Neuronal stem cell (in vitro differentiated cells): ENCODE measurements at regions not wholly inside any gene's neighbourhood (a gene's known extent, or its start where the extent isn't known, plus 50 kb on each side); places are given as distances from the start of the nearest gene placed in this dataset.

Experiments used
- DNase-seq: peaks from one replicate; pipeline ENCODE4 v3.0.0-alpha.2; 2013; ENCODE audit warnings: low spot score
- H2AFZ ChIP-seq: one replicate; pipeline ENCODE4 v1.6.1; 2013; ENCODE audit warnings: mild to moderate bottlenecking, low read length, inconsistent platforms
- H2AK5ac ChIP-seq: 2 replicates; pipeline ENCODE4 v1.6.1; 2013; ENCODE audit warnings: low read depth, mild to moderate bottlenecking, inconsistent platforms, low read length, moderate library complexity, mixed read lengths
- H2BK120ac ChIP-seq: 2 replicates; pipeline ENCODE4 v1.6.1; 2013; ENCODE audit warnings: low read depth, mild to moderate bottlenecking, inconsistent platforms, low read length, moderate library complexity, mixed read lengths
- H2BK12ac ChIP-seq: one replicate; pipeline ENCODE4 v1.6.1; 2013; ENCODE audit warnings: low read length, inconsistent platforms
- H2BK15ac ChIP-seq: 2 replicates; pipeline ENCODE4 v1.6.1; 2013; ENCODE audit warnings: mild to moderate bottlenecking, low read length, inconsistent platforms, mixed read lengths
- H2BK5ac ChIP-seq: one replicate; pipeline ENCODE4 v1.6.1; 2013; ENCODE audit warnings: inconsistent platforms, mild to moderate bottlenecking, low read length, moderate library complexity
- H3K14ac ChIP-seq: one replicate; pipeline ENCODE4 v1.6.1; 2013; ENCODE audit warnings: low read length, inconsistent platforms
- H3K18ac ChIP-seq: 2 replicates; pipeline ENCODE4 v1.6.1; 2013; ENCODE audit warnings: low read length, inconsistent platforms
- H3K23ac ChIP-seq: 2 replicates; pipeline ENCODE4 v1.6.1; 2013; ENCODE audit warnings: low read depth, mild to moderate bottlenecking, mixed read lengths, low read length, inconsistent platforms; ENCODE audit not compliant: poor library complexity
- H3K27ac ChIP-seq: replicated peaks from 3 replicates; pipeline ENCODE4 v1.5.1; 2013; ENCODE audit warnings: low read length, inconsistent platforms
- H3K27me3 ChIP-seq, 3 experiments: 2 replicates each; pipeline ENCODE4 v1.6.1; 2013; ENCODE audit warnings: low read length in 3 of 3, mild to moderate bottlenecking in 2 of 3, inconsistent platforms in 1 of 3, low read depth in 1 of 3, mixed read lengths in 1 of 3, moderate library complexity in 1 of 3; ENCODE audit not compliant: control insufficient read depth in 3 of 3, insufficient read depth in 3 of 3
- H3K36me3 ChIP-seq, 2 donors: replicated peaks in 1 of 2; 2 replicates each; pipeline ENCODE4 v1.6.1; 2013; ENCODE audit warnings: low read length in 2 of 2; ENCODE audit not compliant: control insufficient read depth in 2 of 2, insufficient read depth in 2 of 2
- H3K4ac ChIP-seq: 2 replicates; pipeline ENCODE4 v1.6.1; 2013; ENCODE audit warnings: inconsistent platforms, mild to moderate bottlenecking, low read length, moderate library complexity
- H3K4me1 ChIP-seq, 2 donors: 1 replicate in 1 of 2; 2 replicates in 1 of 2; pipeline ENCODE4 v1.6.1; 2013; ENCODE audit warnings: low read length in 2 of 2, low read depth in 1 of 2; ENCODE audit not compliant: control insufficient read depth in 2 of 2, insufficient read depth in 1 of 2
- H3K4me2 ChIP-seq: one replicate; pipeline ENCODE4 v1.6.1; 2013; ENCODE audit warnings: mild to moderate bottlenecking, low read length, inconsistent platforms; ENCODE audit not compliant: insufficient read depth, poor library complexity, severe bottlenecking
- H3K4me3 ChIP-seq, 2 donors: 2 replicates each; pipeline ENCODE4 v1.5.1; 2013; ENCODE audit warnings: low read length in 2 of 2, mild to moderate bottlenecking in 2 of 2, inconsistent platforms in 1 of 2, moderate library complexity in 1 of 2
- H3K79me1 ChIP-seq: one replicate; pipeline ENCODE4 v1.6.1; 2013; ENCODE audit warnings: low read depth, mild to moderate bottlenecking, inconsistent platforms, low read length, moderate library complexity
- H3K9ac ChIP-seq: one replicate; pipeline ENCODE4 v1.6.1; 2013; ENCODE audit warnings: mild to moderate bottlenecking, low read depth, low read length, inconsistent platforms; ENCODE audit not compliant: poor library complexity
- H3K9me3 ChIP-seq, 2 donors: replicated peaks in 1 of 2; 2 replicates each; pipeline versions ENCODE3 to v1.6.1; 2013; ENCODE audit warnings: low read length in 2 of 2, mild to moderate bottlenecking in 2 of 2, inconsistent platforms in 1 of 2, low read depth in 1 of 2, mixed read lengths in 1 of 2, moderate library complexity in 1 of 2; ENCODE audit not compliant: control insufficient read depth in 2 of 2, insufficient read depth in 1 of 2
- H4K8ac ChIP-seq: one replicate; pipeline ENCODE4 v1.6.1; 2013; ENCODE audit warnings: low read depth, mild to moderate bottlenecking, inconsistent platforms, low read length, moderate library complexity
- H4K91ac ChIP-seq: one replicate; pipeline ENCODE4 v1.6.1; 2013; ENCODE audit warnings: low read length, low read depth, mild to moderate bottlenecking, inconsistent platforms; ENCODE audit not compliant: poor library complexity
- WGBS, 2 donors: extraction: QIAGEN DNeasy Blood & Tissue Kit; methylation state at CpG; one replicate each; pipeline ENCODE4 v1.1.7; 2013; ENCODE audit warnings: missing lambda C conversion rate in 2 of 2, mixed read lengths in 1 of 2; ENCODE audit not compliant: insufficient read length in 2 of 2, insufficient replicate concordance in 1 of 2; ENCODE audit errors: extremely low coverage in 2 of 2; 5-methylcytosine and 5-hydroxymethylcytosine counted together

DNA sequence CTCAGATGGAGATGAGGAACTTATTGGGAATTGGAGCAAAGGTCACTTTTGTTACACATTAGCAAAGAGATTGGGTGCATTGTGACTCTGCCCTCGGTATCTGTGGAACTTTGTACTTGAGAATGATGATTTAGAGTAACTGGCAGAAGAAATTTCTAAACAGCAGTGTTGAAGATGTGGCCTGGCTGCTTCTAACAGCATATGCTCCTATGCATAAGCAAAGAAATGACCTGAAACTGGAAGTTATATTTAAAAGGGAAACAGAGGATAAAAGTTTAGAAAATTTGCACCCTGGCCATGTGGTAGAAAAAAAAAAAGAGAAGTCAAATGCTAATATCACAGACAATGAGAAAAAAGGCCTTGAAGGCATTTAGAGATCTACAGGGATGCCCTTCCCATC, 256.8 kb upstream of the ZC3H15 start:
- H3K4me1 ChIP-seq, result no peaks in the 10 kb centered on the region
- no peak overlapping the region for H3K23ac ChIP-seq
- no CpG with 5 or more reads among the region's 1 CpG for WGBS, 2 donors
- no peak overlapping the region for H3K27ac ChIP-seq
- H3K9me3 ChIP-seq, result peaks cover 10 to 14% of the 10 kb centered on the region in 2 donors
- H2AFZ ChIP-seq, result no peak overlapping the region
- no peak overlapping the region for H3K4me3 ChIP-seq
- H2BK12ac ChIP-seq, result no peak overlapping the region
- H2BK5ac ChIP-seq, result no peak overlapping the region
- DNase-seq, result no peak
- no peak overlapping the region for H2BK120ac ChIP-seq
- no peak overlapping the region for H2AK5ac ChIP-seq
- H3K4ac ChIP-seq, result no peak overlapping the region
- no peaks in the 10 kb centered on the region for H3K27me3 ChIP-seq
- H2BK15ac ChIP-seq, result no peak overlapping the region
- H3K36me3 ChIP-seq, result peaks cover 0 to 4% of the 10 kb centered on the region in 2 donors
- H3K79me1 ChIP-seq, result no peaks in the 10 kb centered on the region
- no peak overlapping the region for H3K9ac ChIP-seq
- H4K8ac ChIP-seq, result no peak overlapping the region
- H3K4me2 ChIP-seq, result no peak overlapping the region
- no peak overlapping the region for H3K18ac ChIP-seq
- no peak overlapping the region for H4K91ac ChIP-seq
- H3K14ac ChIP-seq, result no peak overlapping the region

DNA sequence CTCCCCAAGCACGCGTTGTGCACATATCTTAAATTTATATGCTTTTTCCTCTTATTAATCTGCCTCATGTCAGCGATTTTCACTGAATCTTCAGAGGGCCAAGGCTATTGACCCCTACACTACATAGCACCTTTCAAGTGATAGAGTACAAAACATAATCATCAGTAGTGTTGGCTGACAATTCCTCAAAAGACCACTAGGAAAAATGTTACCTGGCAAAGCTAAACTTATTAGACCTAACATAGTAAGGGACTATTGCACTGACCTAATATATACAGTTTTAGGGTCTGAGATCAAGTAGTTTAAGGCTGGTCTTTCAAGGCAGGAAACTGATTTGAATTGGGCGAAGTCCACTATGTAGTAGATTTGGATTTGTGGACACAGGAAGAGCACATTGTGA, 244.2 kb upstream of the ZC3H15 start:
- H3K4ac ChIP-seq, result no peak overlapping the region
- H3K23ac ChIP-seq, result no peak overlapping the region
- H3K36me3 ChIP-seq, result no peaks in the 10 kb centered on the region
- H2AFZ ChIP-seq, result no peak overlapping the region
- no peak overlapping the region for H3K18ac ChIP-seq
- no peak overlapping the region for H2AK5ac ChIP-seq
- H3K4me2 ChIP-seq, result no peak overlapping the region
- no peak for DNase-seq
- H3K27ac ChIP-seq, result no peak overlapping the region
- H3K27me3 ChIP-seq, result no peaks in the 10 kb centered on the region
- no peak overlapping the region for H3K4me3 ChIP-seq
- H2BK12ac ChIP-seq, result no peak overlapping the region
- no peak overlapping the region for H2BK5ac ChIP-seq
- no peaks in the 10 kb centered on the region for H3K4me1 ChIP-seq
- no peak overlapping the region for H4K91ac ChIP-seq
- H3K9me3 ChIP-seq, result no peaks in the 10 kb centered on the region
- no peak overlapping the region for H4K8ac ChIP-seq
- no CpG with 5 or more reads among the region's 4 CpGs for WGBS, 2 donors
- H3K9ac ChIP-seq, result no peak overlapping the region
- no peaks in the 10 kb centered on the region for H3K79me1 ChIP-seq
- H2BK15ac ChIP-seq, result no peak overlapping the region
- H3K14ac ChIP-seq, result no peak overlapping the region
- no peak overlapping the region for H2BK120ac ChIP-seq

DNA sequence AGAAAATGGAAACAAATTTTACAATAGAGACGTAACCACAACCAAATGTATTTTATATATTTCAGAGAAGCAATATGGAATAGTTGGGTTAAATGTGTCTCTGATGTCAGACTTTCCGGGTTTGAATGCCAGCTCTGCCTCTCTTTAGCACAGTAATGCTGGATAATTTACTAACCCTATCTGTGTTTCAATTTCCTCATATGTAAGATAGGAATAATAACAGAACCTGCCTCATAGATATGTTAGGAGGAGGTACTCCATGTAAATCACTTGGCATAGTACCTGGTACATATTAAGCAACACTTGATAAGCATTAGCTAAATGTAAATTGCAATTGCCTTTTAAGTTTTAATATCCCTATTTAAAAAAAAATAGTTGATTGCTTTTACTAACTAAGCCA, 231.3 kb upstream of the ZC3H15 start:
- H3K36me3 ChIP-seq, result no peaks in the 10 kb centered on the region
- H2AK5ac ChIP-seq, result no peak overlapping the region
- H3K9ac ChIP-seq, result no peak overlapping the region
- no peak overlapping the region for H4K8ac ChIP-seq
- H3K18ac ChIP-seq, result no peak overlapping the region
- H3K4me1 ChIP-seq, result no peaks in the 10 kb centered on the region
- no peak overlapping the region for H3K27ac ChIP-seq
- H2AFZ ChIP-seq, result no peak overlapping the region
- WGBS, 2 donors, result no CpG with 5 or more reads among the region's 2 CpGs
- H3K4me3 ChIP-seq, result no peak overlapping the region
- no peak overlapping the region for H4K91ac ChIP-seq
- DNase-seq, result no peak
- no peak overlapping the region for H2BK15ac ChIP-seq
- no peak overlapping the region for H2BK120ac ChIP-seq
- no peak overlapping the region for H3K14ac ChIP-seq
- no peak overlapping the region for H2BK5ac ChIP-seq
- H3K9me3 ChIP-seq, result no peaks in the 10 kb centered on the region
- no peak overlapping the region for H3K23ac ChIP-seq
- H3K27me3 ChIP-seq, result no peaks in the 10 kb centered on the region
- no peak overlapping the region for H3K4me2 ChIP-seq
- no peaks in the 10 kb centered on the region for H3K79me1 ChIP-seq
- no peak overlapping the region for H3K4ac ChIP-seq
- no peak overlapping the region for H2BK12ac ChIP-seq

DNA sequence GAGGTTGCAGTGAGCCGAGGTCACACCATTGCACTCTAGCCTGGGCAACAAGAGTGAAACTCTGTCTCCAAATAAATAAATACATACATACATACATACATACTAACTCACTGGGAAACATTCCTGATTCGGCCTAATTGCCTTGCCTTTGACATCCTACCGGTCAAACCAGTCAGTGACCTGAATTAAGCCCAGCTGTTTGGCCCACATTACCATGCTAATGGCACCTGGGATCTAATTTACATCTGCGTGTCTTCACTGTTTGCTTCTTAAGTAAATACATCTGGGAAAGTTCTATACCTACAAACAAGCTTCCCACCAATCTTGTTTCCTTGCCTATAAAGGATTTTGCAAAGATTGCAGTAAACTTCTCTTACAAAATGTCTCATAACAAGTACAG, 230.2 kb upstream of the ZC3H15 start:
- Histone ChIP-seq H3K4me3 (no peak overlapping the region), H3K4me2 (no peak overlapping the region), H2AFZ (no peak overlapping the region), H3K14ac (no peak overlapping the region), H2BK5ac (no peak overlapping the region), H3K18ac (no peak overlapping the region), H3K36me3 (no peaks in the 10 kb centered on the region), H2BK15ac (no peak overlapping the region), H3K9me3 (no peaks in the 10 kb centered on the region), H2BK120ac (no peak overlapping the region), H3K4me1 (no peaks in the 10 kb centered on the region), H3K27me3 (no peaks in the 10 kb centered on the region), H3K9ac (no peak overlapping the region), H3K79me1 (no peaks in the 10 kb centered on the region), H3K4ac (no peak overlapping the region), H3K23ac (no peak overlapping the region), H3K27ac (no peak overlapping the region), H4K8ac (no peak overlapping the region), H2BK12ac (no peak overlapping the region), H4K91ac (no peak overlapping the region), H2AK5ac (no peak overlapping the region)
- no peak for DNase-seq
- no CpG with 5 or more reads among the region's 4 CpGs for WGBS, 2 donors
